Right kidney (tissue), 1 donor: ENCODE measurements at regions not wholly inside any gene's neighbourhood (a gene's known extent, or its start where the extent isn't known, plus 50 kb on each side); places are given as distances from the start of the nearest gene placed in this dataset.
"Not testable (repeated sequence)": the region's sequence is repeated elsewhere in the genome, so short reads cannot be mapped to it uniquely, and the experiment has no call there.

Source experiments
- DNase-seq: peaks from one replicate; pipeline ENCODE4 v3.0.0-alpha.2; 2016

GRCh38 chr9:115553060-115553773 lies 435.3 kb upstream of the TNC start:
- DNase-seq, result no peak

GRCh38 chr9:115556432-115556831 lies 438.5 kb upstream of the TNC start:
- DNase-seq, result no peak

GRCh38 chr9:115575147-115575546 lies 457.2 kb upstream of the TNC start:
- no peak for DNase-seq

GRCh38 chr9:115585458-115585857 lies 467.5 kb upstream of the TNC start:
- DNase-seq, result not testable (repeated sequence)

- no peak for DNase-seq
Measured at GRCh38 chr9:115587310-115587709, 469.4 kb upstream of the TNC start.

- DNase-seq, result no peak
Measured at GRCh38 chr9:115590011-115590410, 472.1 kb upstream of the TNC start.

- DNase-seq, result peak; percentile 10
Measured at GRCh38 chr9:115591584-115591984, 473.6 kb upstream of the TNC start.

- DNase-seq, result peak; percentile 28
Measured at GRCh38 chr9:115593587-115594091, 475.7 kb upstream of the TNC start.

GRCh38 chr9:115594557-115594956 lies 476.6 kb upstream of the TNC start:
- no peak for DNase-seq

- peak; percentile 11 for DNase-seq
Measured at GRCh38 chr9:115596021-115596745, 478.2 kb upstream of the TNC start.

- no peak for DNase-seq
Measured at GRCh38 chr9:115596746-115597080, 478.8 kb upstream of the TNC start.

- no peak for DNase-seq
Measured at GRCh38 chr9:115597330-115597895, 479.5 kb upstream of the TNC start.

- DNase-seq, result no peak
Measured at GRCh38 chr9:115598751-115599150, 480.8 kb upstream of the TNC start.

- DNase-seq, result no peak
Measured at GRCh38 chr9:115599898-115600297, 481.9 kb upstream of the TNC start.

- DNase-seq, result no peak
Measured at GRCh38 chr9:115601434-115601833, 483.5 kb upstream of the TNC start.

GRCh38 chr9:115604831-115605483 lies 487.0 kb upstream of the TNC start:
- DNase-seq, result no peak

- no peak for DNase-seq
Measured at GRCh38 chr9:115606838-115607237, 488.9 kb upstream of the TNC start.

GRCh38 chr9:115614326-115614999 lies 496.5 kb upstream of the TNC start:
- DNase-seq, result no peak

- DNase-seq, result no peak
Measured at GRCh38 chr9:115615000-115615401, 497.0 kb upstream of the TNC start.

GRCh38 chr9:115615821-115616665 lies 498.1 kb upstream of the TNC start:
- no peak for DNase-seq

- no peak for DNase-seq
Measured at GRCh38 chr9:115616666-115617239, 498.8 kb upstream of the TNC start.
